GM23338 (cell line): ENCODE measurements at regions not wholly inside any gene's neighbourhood (a gene's known extent, or its start where the extent isn't known, plus 50 kb on each side); places are given as distances from the start of the nearest gene placed in this dataset.

Experiments
- ATAC-seq: fragments of 200-7000 bp; cut with Tn5 transposase; 3 replicates; pipeline ENCODE4 v1.9.1; 2020
- DNase-seq: peaks from one replicate; pipeline ENCODE4 v3.0.0-alpha.2; 2015; ENCODE audit warnings: low spot score
- H2AFZ ChIP-seq: fragments of 200-600 bp; sonication (generic); 2 replicates; pipeline ENCODE4 v1.8.0; 2016; ENCODE audit warnings: antibody characterized with exemption, mild to moderate bottlenecking, moderate library complexity
- H3F3A ChIP-seq: fragments of 200-600 bp; sonication (generic); replicated peaks from 2 replicates; pipeline ENCODE4 v1.8.0; 2017; ENCODE audit warnings: antibody characterized with exemption, mixed run types, low read depth
- H3K27ac ChIP-seq: fragments of 200-600 bp; sonication (generic); 2 replicates; pipeline ENCODE4 v1.6.1; 2016; ENCODE audit warnings: low read depth
- H3K27me3 ChIP-seq: fragments of 200-600 bp; sonication (generic); 2 replicates; pipeline ENCODE4 v1.8.0; 2016; ENCODE audit warnings: mild to moderate bottlenecking, mixed run types, moderate library complexity; ENCODE audit not compliant: insufficient read depth
- H3K36me3 ChIP-seq: fragments of 200-600 bp; sonication (generic); 2 replicates; pipeline ENCODE4 v1.8.0; 2016; ENCODE audit warnings: mild to moderate bottlenecking; ENCODE audit not compliant: insufficient read depth
- H3K4me1 ChIP-seq: fragments of 200-600 bp; sonication (generic); 2 replicates; pipeline ENCODE4 v1.8.0; 2016; ENCODE audit warnings: mild to moderate bottlenecking, moderate library complexity; ENCODE audit not compliant: insufficient read depth
- H3K4me2 ChIP-seq: fragments of 200-600 bp; sonication (generic); 2 replicates; pipeline ENCODE4 v1.7.1; 2017; ENCODE audit warnings: mixed run types
- H3K4me3 ChIP-seq: fragments of 200-600 bp; sonication (generic); 2 replicates; pipeline ENCODE4 v1.6.1; 2016; ENCODE audit warnings: mixed run types
- H3K79me2 ChIP-seq: fragments of 200-600 bp; sonication (generic); replicated peaks from 2 replicates; pipeline ENCODE4 v1.8.0; 2017; ENCODE audit warnings: mild to moderate bottlenecking; ENCODE audit not compliant: insufficient read depth
- H3K9me2 ChIP-seq: fragments of 200-600 bp; sonication (generic); 2 replicates; pipeline ENCODE4 v1.8.0; 2017; ENCODE audit not compliant: insufficient read depth
- H4K20me1 ChIP-seq: fragments of 200-600 bp; sonication (generic); replicated peaks from 2 replicates; pipeline ENCODE4 v1.8.0; 2017; ENCODE audit warnings: mild to moderate bottlenecking; ENCODE audit not compliant: insufficient read depth
- H3K27ac Mint-ChIP-seq: 2 replicates; pipeline ENCODE4 v1.8.0; 2020; ENCODE audit warnings: inconsistent platforms, mild to moderate bottlenecking, moderate library complexity, mixed read lengths
- H3K27me3 Mint-ChIP-seq: 3 replicates; pipeline ENCODE4 v1.8.0; 2022; ENCODE audit warnings: low read depth, mild to moderate bottlenecking, moderate library complexity, mixed read lengths, inconsistent platforms; ENCODE audit not compliant: insufficient read depth, poor library complexity
- H3K36me3 Mint-ChIP-seq: 3 replicates; pipeline ENCODE4 v1.8.0; 2021; ENCODE audit warnings: low read depth, mild to moderate bottlenecking, inconsistent platforms, moderate library complexity, mixed read lengths
- H3K4me1 Mint-ChIP-seq: 3 replicates; pipeline ENCODE4 v1.8.0; 2020; ENCODE audit warnings: mild to moderate bottlenecking, inconsistent platforms, mixed read lengths
- H3K4me3 Mint-ChIP-seq: 3 replicates; pipeline ENCODE4 v1.8.0; 2021; ENCODE audit warnings: moderate library complexity, mild to moderate bottlenecking, inconsistent platforms, mixed read lengths
- H3K9me3 Mint-ChIP-seq: 3 replicates; pipeline ENCODE4 v1.8.0; 2020; ENCODE audit warnings: moderate library complexity, mild to moderate bottlenecking, inconsistent platforms, mixed read lengths
- CREB1 ChIP-seq: fragments of 250-450 bp; sonication (Bioruptor Pico); IDR thresholded peaks from 2 replicates; pipeline ENCODE4 v1.5.0; 2020; ENCODE audit warnings: low read depth, mild to moderate bottlenecking, moderate library complexity
- EZH2 ChIP-seq: fragments of 200-600 bp; sonication (generic); IDR thresholded peaks from one replicate; pipeline ENCODE4 v1.8.0; 2017; ENCODE audit warnings: antibody characterized with exemption, mild to moderate bottlenecking, low read depth; ENCODE audit not compliant: unreplicated experiment
- EZH2phosphoT487 ChIP-seq: fragments of 200-600 bp; sonication (generic); IDR thresholded peaks from one replicate; pipeline ENCODE4 v1.8.1; 2018; ENCODE audit warnings: antibody characterized with exemption; ENCODE audit not compliant: unreplicated experiment
- JUNB ChIP-seq: IDR thresholded peaks from one replicate; pipeline ENCODE4 v1.6.1; 2016; ENCODE audit warnings: antibody characterized with exemption; ENCODE audit not compliant: unreplicated experiment
- NANOG ChIP-seq: IDR thresholded peaks from 2 replicates; pipeline ENCODE4 v1.6.1; 2016; ENCODE audit warnings: antibody characterized with exemption, borderline replicate concordance
- POLR2AphosphoS5 ChIP-seq: IDR thresholded peaks from 2 replicates; pipeline ENCODE4 v1.6.1; 2016; ENCODE audit warnings: antibody characterized with exemption, low read depth
- STAT1 ChIP-seq: IDR thresholded peaks from one replicate; pipeline ENCODE4 v1.6.1; 2016; ENCODE audit warnings: antibody characterized with exemption; ENCODE audit not compliant: unreplicated experiment
- ZNF114 ChIP-seq: fragments of 250-450 bp; sonication (Bioruptor Pico); IDR thresholded peaks from 2 replicates; pipeline ENCODE4 v1.5.0; 2020; ENCODE audit warnings: mild to moderate bottlenecking, moderate library complexity
- ZNF331 ChIP-seq: fragments of 250-450 bp; sonication (Bioruptor Pico); IDR thresholded peaks from 2 replicates; pipeline ENCODE4 v1.5.0; 2020; ENCODE audit warnings: low read depth, mild to moderate bottlenecking, moderate library complexity
- TF ChIP-seq, protein P1 (sequence below): IDR thresholded peaks from one replicate; pipeline ENCODE4 v1.6.1; 2018; ENCODE audit warnings: antibody characterized with exemption; ENCODE audit not compliant: unreplicated experiment
- TF ChIP-seq, protein P2 (sequence below): IDR thresholded peaks from 2 replicates; pipeline ENCODE4 v1.6.1; 2016; ENCODE audit warnings: antibody characterized with exemption
- TF ChIP-seq, protein P3 (sequence below), 2 experiments: fragments of 200-600 bp in 1 of 2; sonication (generic) in 1 of 2; conservative IDR thresholded peaks; 2 replicates each; pipeline versions ENCODE4 v1.5.1 to v1.6.1; 2016 to 2017; ENCODE audit warnings: antibody characterized with exemption in 2 of 2, low read depth in 2 of 2, mild to moderate bottlenecking in 2 of 2, moderate library complexity in 1 of 2
- TF ChIP-seq, protein P4 (sequence below): fragments of 250-450 bp; sonication (Bioruptor Pico); IDR thresholded peaks from 2 replicates; pipeline ENCODE4 v1.5.0; 2020; ENCODE audit warnings: mild to moderate bottlenecking, moderate library complexity

DNA sequence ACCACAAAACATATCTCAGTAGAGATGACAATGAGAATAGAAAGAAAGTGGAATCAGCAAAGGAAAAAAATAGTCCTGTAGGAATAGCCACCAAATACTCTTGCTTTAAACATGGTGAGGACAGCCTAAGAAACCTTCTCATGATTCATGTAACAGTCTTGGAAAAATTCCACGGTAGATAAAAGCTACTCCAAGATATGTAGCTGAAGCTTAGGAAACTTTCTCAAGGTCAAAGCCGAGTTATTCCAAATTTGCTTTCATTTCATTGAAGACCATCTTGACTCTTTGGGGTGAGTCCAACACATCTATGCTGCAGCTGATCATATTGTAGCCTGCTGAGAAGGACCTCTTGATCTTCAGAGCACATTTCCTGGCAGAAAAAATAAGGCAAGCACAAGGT is 157.6 kb downstream of the PAH start:
- H3K4me1 Mint-ChIP-seq: peaks cover 12% of the 10 kb centered on the region
- Histone ChIP-seq H3K27ac (no peak overlapping the region), H3K4me2 (no peak overlapping the region), H3K27me3 (no peaks in the 10 kb centered on the region), H3K79me2 (no peaks in the 10 kb centered on the region), H3F3A (no peaks in the 10 kb centered on the region), H4K20me1 (no peaks in the 10 kb centered on the region), H3K4me3 (no peak overlapping the region), H3K36me3 (no peaks in the 10 kb centered on the region), H3K4me1 (no peaks in the 10 kb centered on the region), H3K9me2 (peaks cover 3% of the 10 kb centered on the region; the same call in 1 of the 2 replicates), H2AFZ (no peak overlapping the region)
- no peaks in the 10 kb centered on the region for H3K9me3 Mint-ChIP-seq
- TF ChIP-seq NANOG (no peak), JUNB (no peak), EZH2 (no peak), POLR2AphosphoS5 (no peak), CREB1 (CRISPR knock-in tag) (no peak), EZH2phosphoT487 (no peak), ZNF331 (no peak), ZNF114 (CRISPR knock-in tag) (no peak), STAT1 (no peak)
- TF ChIP-seq, protein P1, sequence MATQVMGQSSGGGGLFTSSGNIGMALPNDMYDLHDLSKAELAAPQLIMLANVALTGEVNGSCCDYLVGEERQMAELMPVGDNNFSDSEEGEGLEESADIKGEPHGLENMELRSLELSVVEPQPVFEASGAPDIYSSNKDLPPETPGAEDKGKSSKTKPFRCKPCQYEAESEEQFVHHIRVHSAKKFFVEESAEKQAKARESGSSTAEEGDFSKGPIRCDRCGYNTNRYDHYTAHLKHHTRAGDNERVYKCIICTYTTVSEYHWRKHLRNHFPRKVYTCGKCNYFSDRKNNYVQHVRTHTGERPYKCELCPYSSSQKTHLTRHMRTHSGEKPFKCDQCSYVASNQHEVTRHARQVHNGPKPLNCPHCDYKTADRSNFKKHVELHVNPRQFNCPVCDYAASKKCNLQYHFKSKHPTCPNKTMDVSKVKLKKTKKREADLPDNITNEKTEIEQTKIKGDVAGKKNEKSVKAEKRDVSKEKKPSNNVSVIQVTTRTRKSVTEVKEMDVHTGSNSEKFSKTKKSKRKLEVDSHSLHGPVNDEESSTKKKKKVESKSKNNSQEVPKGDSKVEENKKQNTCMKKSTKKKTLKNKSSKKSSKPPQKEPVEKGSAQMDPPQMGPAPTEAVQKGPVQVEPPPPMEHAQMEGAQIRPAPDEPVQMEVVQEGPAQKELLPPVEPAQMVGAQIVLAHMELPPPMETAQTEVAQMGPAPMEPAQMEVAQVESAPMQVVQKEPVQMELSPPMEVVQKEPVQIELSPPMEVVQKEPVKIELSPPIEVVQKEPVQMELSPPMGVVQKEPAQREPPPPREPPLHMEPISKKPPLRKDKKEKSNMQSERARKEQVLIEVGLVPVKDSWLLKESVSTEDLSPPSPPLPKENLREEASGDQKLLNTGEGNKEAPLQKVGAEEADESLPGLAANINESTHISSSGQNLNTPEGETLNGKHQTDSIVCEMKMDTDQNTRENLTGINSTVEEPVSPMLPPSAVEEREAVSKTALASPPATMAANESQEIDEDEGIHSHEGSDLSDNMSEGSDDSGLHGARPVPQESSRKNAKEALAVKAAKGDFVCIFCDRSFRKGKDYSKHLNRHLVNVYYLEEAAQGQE: no peak
- TF ChIP-seq, protein P2, sequence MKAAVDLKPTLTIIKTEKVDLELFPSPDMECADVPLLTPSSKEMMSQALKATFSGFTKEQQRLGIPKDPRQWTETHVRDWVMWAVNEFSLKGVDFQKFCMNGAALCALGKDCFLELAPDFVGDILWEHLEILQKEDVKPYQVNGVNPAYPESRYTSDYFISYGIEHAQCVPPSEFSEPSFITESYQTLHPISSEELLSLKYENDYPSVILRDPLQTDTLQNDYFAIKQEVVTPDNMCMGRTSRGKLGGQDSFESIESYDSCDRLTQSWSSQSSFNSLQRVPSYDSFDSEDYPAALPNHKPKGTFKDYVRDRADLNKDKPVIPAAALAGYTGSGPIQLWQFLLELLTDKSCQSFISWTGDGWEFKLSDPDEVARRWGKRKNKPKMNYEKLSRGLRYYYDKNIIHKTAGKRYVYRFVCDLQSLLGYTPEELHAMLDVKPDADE: no peak
- TF ChIP-seq, protein P3, sequence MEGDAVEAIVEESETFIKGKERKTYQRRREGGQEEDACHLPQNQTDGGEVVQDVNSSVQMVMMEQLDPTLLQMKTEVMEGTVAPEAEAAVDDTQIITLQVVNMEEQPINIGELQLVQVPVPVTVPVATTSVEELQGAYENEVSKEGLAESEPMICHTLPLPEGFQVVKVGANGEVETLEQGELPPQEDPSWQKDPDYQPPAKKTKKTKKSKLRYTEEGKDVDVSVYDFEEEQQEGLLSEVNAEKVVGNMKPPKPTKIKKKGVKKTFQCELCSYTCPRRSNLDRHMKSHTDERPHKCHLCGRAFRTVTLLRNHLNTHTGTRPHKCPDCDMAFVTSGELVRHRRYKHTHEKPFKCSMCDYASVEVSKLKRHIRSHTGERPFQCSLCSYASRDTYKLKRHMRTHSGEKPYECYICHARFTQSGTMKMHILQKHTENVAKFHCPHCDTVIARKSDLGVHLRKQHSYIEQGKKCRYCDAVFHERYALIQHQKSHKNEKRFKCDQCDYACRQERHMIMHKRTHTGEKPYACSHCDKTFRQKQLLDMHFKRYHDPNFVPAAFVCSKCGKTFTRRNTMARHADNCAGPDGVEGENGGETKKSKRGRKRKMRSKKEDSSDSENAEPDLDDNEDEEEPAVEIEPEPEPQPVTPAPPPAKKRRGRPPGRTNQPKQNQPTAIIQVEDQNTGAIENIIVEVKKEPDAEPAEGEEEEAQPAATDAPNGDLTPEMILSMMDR (conservative IDR thresholded peaks at IDR 0.05; ENCODE audit: low read depth in 2 of 2): no peak
- TF ChIP-seq, protein P4, sequence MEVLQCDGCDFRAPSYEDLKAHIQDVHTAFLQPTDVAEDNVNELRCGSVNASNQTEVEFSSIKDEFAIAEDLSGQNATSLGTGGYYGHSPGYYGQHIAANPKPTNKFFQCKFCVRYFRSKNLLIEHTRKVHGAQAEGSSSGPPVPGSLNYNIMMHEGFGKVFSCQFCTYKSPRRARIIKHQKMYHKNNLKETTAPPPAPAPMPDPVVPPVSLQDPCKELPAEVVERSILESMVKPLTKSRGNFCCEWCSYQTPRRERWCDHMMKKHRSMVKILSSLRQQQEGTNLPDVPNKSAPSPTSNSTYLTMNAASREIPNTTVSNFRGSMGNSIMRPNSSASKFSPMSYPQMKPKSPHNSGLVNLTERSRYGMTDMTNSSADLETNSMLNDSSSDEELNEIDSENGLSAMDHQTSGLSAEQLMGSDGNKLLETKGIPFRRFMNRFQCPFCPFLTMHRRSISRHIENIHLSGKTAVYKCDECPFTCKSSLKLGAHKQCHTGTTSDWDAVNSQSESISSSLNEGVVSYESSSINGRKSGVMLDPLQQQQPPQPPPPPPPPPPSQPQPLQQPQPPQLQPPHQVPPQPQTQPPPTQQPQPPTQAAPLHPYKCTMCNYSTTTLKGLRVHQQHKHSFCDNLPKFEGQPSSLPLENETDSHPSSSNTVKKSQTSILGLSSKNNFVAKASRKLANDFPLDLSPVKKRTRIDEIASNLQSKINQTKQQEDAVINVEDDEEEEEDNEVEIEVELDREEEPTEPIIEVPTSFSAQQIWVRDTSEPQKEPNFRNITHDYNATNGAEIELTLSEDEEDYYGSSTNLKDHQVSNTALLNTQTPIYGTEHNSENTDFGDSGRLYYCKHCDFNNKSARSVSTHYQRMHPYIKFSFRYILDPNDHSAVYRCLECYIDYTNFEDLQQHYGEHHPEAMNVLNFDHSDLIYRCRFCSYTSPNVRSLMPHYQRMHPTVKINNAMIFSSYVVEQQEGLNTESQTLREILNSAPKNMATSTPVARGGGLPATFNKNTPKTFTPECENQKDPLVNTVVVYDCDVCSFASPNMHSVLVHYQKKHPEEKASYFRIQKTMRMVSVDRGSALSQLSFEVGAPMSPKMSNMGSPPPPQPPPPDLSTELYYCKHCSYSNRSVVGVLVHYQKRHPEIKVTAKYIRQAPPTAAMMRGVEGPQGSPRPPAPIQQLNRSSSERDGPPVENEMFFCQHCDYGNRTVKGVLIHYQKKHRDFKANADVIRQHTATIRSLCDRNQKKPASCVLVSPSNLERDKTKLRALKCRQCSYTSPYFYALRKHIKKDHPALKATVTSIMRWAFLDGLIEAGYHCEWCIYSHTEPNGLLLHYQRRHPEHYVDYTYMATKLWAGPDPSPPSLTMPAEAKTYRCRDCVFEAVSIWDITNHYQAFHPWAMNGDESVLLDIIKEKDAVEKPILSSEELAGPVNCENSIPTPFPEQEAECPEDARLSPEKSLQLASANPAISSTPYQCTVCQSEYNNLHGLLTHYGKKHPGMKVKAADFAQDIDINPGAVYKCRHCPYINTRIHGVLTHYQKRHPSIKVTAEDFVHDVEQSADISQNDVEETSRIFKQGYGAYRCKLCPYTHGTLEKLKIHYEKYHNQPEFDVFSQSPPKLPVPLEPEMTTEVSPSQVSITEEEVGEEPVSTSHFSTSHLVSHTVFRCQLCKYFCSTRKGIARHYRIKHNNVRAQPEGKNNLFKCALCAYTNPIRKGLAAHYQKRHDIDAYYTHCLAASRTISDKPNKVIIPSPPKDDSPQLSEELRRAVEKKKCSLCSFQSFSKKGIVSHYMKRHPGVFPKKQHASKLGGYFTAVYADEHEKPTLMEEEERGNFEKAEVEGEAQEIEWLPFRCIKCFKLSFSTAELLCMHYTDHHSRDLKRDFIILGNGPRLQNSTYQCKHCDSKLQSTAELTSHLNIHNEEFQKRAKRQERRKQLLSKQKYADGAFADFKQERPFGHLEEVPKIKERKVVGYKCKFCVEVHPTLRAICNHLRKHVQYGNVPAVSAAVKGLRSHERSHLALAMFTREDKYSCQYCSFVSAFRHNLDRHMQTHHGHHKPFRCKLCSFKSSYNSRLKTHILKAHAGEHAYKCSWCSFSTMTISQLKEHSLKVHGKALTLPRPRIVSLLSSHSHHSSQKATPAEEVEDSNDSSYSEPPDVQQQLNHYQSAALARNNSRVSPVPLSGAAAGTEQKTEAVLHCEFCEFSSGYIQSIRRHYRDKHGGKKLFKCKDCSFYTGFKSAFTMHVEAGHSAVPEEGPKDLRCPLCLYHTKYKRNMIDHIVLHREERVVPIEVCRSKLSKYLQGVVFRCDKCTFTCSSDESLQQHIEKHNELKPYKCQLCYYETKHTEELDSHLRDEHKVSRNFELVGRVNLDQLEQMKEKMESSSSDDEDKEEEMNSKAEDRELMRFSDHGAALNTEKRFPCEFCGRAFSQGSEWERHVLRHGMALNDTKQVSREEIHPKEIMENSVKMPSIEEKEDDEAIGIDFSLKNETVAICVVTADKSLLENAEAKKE: no peak
- H3K36me3 Mint-ChIP-seq: no peaks in the 10 kb centered on the region
- no peak for ATAC-seq
- H3K27ac Mint-ChIP-seq: no peak overlapping the region
- no peak overlapping the region for H3K4me3 Mint-ChIP-seq
- no peaks in the 10 kb centered on the region for H3K27me3 Mint-ChIP-seq
- no peak for DNase-seq
